Skeletal muscle satellite cell (primary cell): ENCODE measurements at regions not wholly inside any gene's neighbourhood (a gene's known extent, or its start where the extent isn't known, plus 50 kb on each side); places are given as distances from the start of the nearest gene placed in this dataset.

Experiments
- H3K27me3 ChIP-seq: 2 replicates; pipeline ENCODE4 v1.7.0; 2013; ENCODE audit warnings: low read length; ENCODE audit not compliant: control insufficient read depth, insufficient read depth
- H3K36me3 ChIP-seq: 2 replicates; pipeline ENCODE4 v1.7.0; 2013; ENCODE audit warnings: mild to moderate bottlenecking, control low read depth, low read length; ENCODE audit not compliant: insufficient read depth
- H3K4me1 ChIP-seq: 2 replicates; pipeline ENCODE4 v1.7.0; 2013; ENCODE audit warnings: low read length; ENCODE audit not compliant: control insufficient read depth, insufficient read depth
- H3K4me2 ChIP-seq: 2 replicates; pipeline ENCODE4 v1.7.0; 2013; ENCODE audit warnings: mild to moderate bottlenecking, low read length
- H3K4me3 ChIP-seq: 2 replicates; pipeline ENCODE4 v1.7.0; 2013; ENCODE audit warnings: low read length
- H3K9ac ChIP-seq: 2 replicates; pipeline ENCODE4 v1.7.0; 2013; ENCODE audit warnings: mild to moderate bottlenecking, low read depth, low read length, moderate library complexity
- H3K9me3 ChIP-seq: replicated peaks from 2 replicates; pipeline ENCODE4 v1.7.0; 2013; ENCODE audit warnings: mild to moderate bottlenecking, control low read depth, low read length

- no peak overlapping the region for H3K4me2 ChIP-seq
- H3K9ac ChIP-seq, result no peak overlapping the region
- H3K36me3 ChIP-seq, result no peaks in the 10 kb centered on the region
- H3K4me1 ChIP-seq, result no peaks in the 10 kb centered on the region
- H3K27me3 ChIP-seq, result no peaks in the 10 kb centered on the region
- no peak overlapping the region for H3K4me3 ChIP-seq
- H3K9me3 ChIP-seq, result no peaks in the 10 kb centered on the region
Measured at GRCh38 chr14:26729851-26730250, 132.0 kb upstream of the NOVA1 start.

GRCh38 chr14:26730929-26731618 is 133.2 kb upstream of the NOVA1 start:
- H3K9ac ChIP-seq, result no peak overlapping the region
- H3K36me3 ChIP-seq, result no peaks in the 10 kb centered on the region
- no peak overlapping the region for H3K4me2 ChIP-seq
- H3K27me3 ChIP-seq, result no peaks in the 10 kb centered on the region
- no peaks in the 10 kb centered on the region for H3K4me1 ChIP-seq
- no peak overlapping the region for H3K4me3 ChIP-seq
- H3K9me3 ChIP-seq, result no peaks in the 10 kb centered on the region

- Histone ChIP-seq H3K27me3 (no peaks in the 10 kb centered on the region), H3K4me1 (no peaks in the 10 kb centered on the region), H3K4me3 (no peak overlapping the region)
Measured at GRCh38 chr14:26735811-26736210, 138.0 kb upstream of the NOVA1 start.

GRCh38 chr14:26738571-26738970 is 140.7 kb upstream of the NOVA1 start:
- Histone ChIP-seq H3K9me3 (no peaks in the 10 kb centered on the region), H3K36me3 (no peaks in the 10 kb centered on the region), H3K27me3 (no peaks in the 10 kb centered on the region), H3K4me1 (no peaks in the 10 kb centered on the region), H3K4me2 (no peak overlapping the region), H3K9ac (no peak overlapping the region), H3K4me3 (no peak overlapping the region)

More at GRCh38 chr14:26735811-26736210, 138.0 kb upstream of the NOVA1 start:
- Histone ChIP-seq H3K9me3 (no peaks in the 10 kb centered on the region), H3K9ac (no peak overlapping the region), H3K4me2 (no peak overlapping the region), H3K36me3 (no peaks in the 10 kb centered on the region)

- no peaks in the 10 kb centered on the region for H3K9me3 ChIP-seq
- no peaks in the 10 kb centered on the region for H3K27me3 ChIP-seq
- no peak overlapping the region for H3K4me3 ChIP-seq
- H3K4me1 ChIP-seq, result no peaks in the 10 kb centered on the region
- no peaks in the 10 kb centered on the region for H3K36me3 ChIP-seq
- no peak overlapping the region for H3K9ac ChIP-seq
- H3K4me2 ChIP-seq, result no peak overlapping the region
Measured at GRCh38 chr14:26741711-26742212, 143.9 kb upstream of the NOVA1 start.

GRCh38 chr14:26743284-26743683 is 145.5 kb upstream of the NOVA1 start:
- no peak overlapping the region for H3K4me2 ChIP-seq
- H3K9me3 ChIP-seq, result no peaks in the 10 kb centered on the region
- no peak overlapping the region for H3K9ac ChIP-seq
- no peaks in the 10 kb centered on the region for H3K36me3 ChIP-seq
- no peaks in the 10 kb centered on the region for H3K4me1 ChIP-seq
- no peak overlapping the region for H3K4me3 ChIP-seq
- no peaks in the 10 kb centered on the region for H3K27me3 ChIP-seq

- Histone ChIP-seq H3K27me3 (no peaks in the 10 kb centered on the region), H3K36me3 (no peaks in the 10 kb centered on the region), H3K4me3 (no peak overlapping the region), H3K4me2 (no peak overlapping the region), H3K9ac (no peak overlapping the region), H3K9me3 (no peaks in the 10 kb centered on the region), H3K4me1 (no peaks in the 10 kb centered on the region)
Measured at GRCh38 chr14:26744903-26745302, 147.1 kb upstream of the NOVA1 start.

GRCh38 chr14:26761532-26761931 is 163.7 kb upstream of the NOVA1 start:
- Histone ChIP-seq H3K9me3 (no peaks in the 10 kb centered on the region), H3K4me1 (peaks cover 14% of the 10 kb centered on the region), H3K4me2 (no peak overlapping the region), H3K4me3 (no peak overlapping the region), H3K9ac (no peak overlapping the region), H3K36me3 (no peaks in the 10 kb centered on the region), H3K27me3 (no peaks in the 10 kb centered on the region)

- Histone ChIP-seq H3K4me1 (peaks cover 14% of the 10 kb centered on the region), H3K36me3 (no peaks in the 10 kb centered on the region), H3K4me2 (no peak overlapping the region), H3K27me3 (no peaks in the 10 kb centered on the region), H3K9ac (no peak overlapping the region), H3K4me3 (no peak overlapping the region), H3K9me3 (no peaks in the 10 kb centered on the region)
Measured at GRCh38 chr14:26765301-26765700, 167.5 kb upstream of the NOVA1 start.

GRCh38 chr14:26765768-26766520 is 168.1 kb upstream of the NOVA1 start:
- Histone ChIP-seq H3K36me3 (no peaks in the 10 kb centered on the region), H3K9ac (no peak overlapping the region)

GRCh38 chr14:26766726-26767125 is 168.9 kb upstream of the NOVA1 start:
- H3K36me3 ChIP-seq, result no peaks in the 10 kb centered on the region
- H3K27me3 ChIP-seq, result no peaks in the 10 kb centered on the region
- no peak overlapping the region for H3K4me3 ChIP-seq
- H3K4me1 ChIP-seq, result peaks cover 14% of the 10 kb centered on the region
- no peak overlapping the region for H3K9ac ChIP-seq
- no peaks in the 10 kb centered on the region for H3K9me3 ChIP-seq
- H3K4me2 ChIP-seq, result no peak overlapping the region

More at GRCh38 chr14:26765768-26766520, 168.1 kb upstream of the NOVA1 start:
- H3K4me2 ChIP-seq, result peak overlapping the region; percentile 1
- no peak overlapping the region for H3K4me3 ChIP-seq
- H3K27me3 ChIP-seq, result no peaks in the 10 kb centered on the region
- H3K9me3 ChIP-seq, result no peaks in the 10 kb centered on the region
- H3K4me1 ChIP-seq, result peaks cover 14% of the 10 kb centered on the region
